CD4-positive, alpha-beta T cell (primary cell): ENCODE measurements at regions not wholly inside any gene's neighbourhood (a gene's known extent, or its start where the extent isn't known, plus 50 kb on each side); places are given as distances from the start of the nearest gene placed in this dataset.

Experiments
- ATAC-seq: fragments of 200-7000 bp; cut with Tn5 transposase; one replicate; pipeline ENCODE4 v1.10.0; 2022; ENCODE audit warnings: mild to moderate bottlenecking; ENCODE audit not compliant: poor library complexity
- CTCF ChIA-PET: fragments of 350-600 bp; sonication (Branson Sonifier 250); formaldehyde crosslinking; loops from one replicate; lab custom pipeline; 2021; ENCODE audit warnings: antibody characterized with exemption, inconsistent platforms; lab: Charles Lee
- POLR2A ChIA-PET: fragments of 350-600 bp; sonication (Branson Sonifier 250); formaldehyde crosslinking; loops from one replicate; lab custom pipeline; 2021; ENCODE audit warnings: antibody characterized with exemption, inconsistent platforms; lab: Charles Lee
- DNase-seq, 14 experiments: peaks; one replicate each; pipeline ENCODE4 v3.0.0-alpha.2; 2013 to 2020; ENCODE audit warnings: mixed read lengths in 2 of 14
- H3K27ac ChIP-seq, 2 donors: one replicate each; pipeline versions ENCODE4 v1.5.1 to v1.7.0; 2013; ENCODE audit warnings: low read length in 2 of 2, low read depth in 1 of 2, mild to moderate bottlenecking in 1 of 2
- H3K27me3 ChIP-seq, 2 experiments: 1 replicate in 1 of 2; 2 replicates in 1 of 2; pipeline versions ENCODE4 v1.6.1 to v1.7.0; 2013; ENCODE audit warnings: low read length in 2 of 2, control low read depth in 1 of 2, mild to moderate bottlenecking in 1 of 2, moderate library complexity in 1 of 2; ENCODE audit not compliant: insufficient read depth in 2 of 2, control insufficient read depth in 1 of 2
- H3K36me3 ChIP-seq: one replicate; pipeline ENCODE4 v1.6.1; 2013; ENCODE audit warnings: low read length, control low read depth; ENCODE audit not compliant: insufficient read depth
- H3K4me1 ChIP-seq: one replicate; pipeline ENCODE4 v1.6.1; 2013; ENCODE audit warnings: low read length, control low read depth; ENCODE audit not compliant: insufficient read depth
- H3K4me3 ChIP-seq: one replicate; pipeline ENCODE4 v1.5.1; 2013; ENCODE audit warnings: mild to moderate bottlenecking, low read length, moderate library complexity
- H3K9me3 ChIP-seq, 2 experiments: 1 replicate in 1 of 2; 2 replicates in 1 of 2; pipeline versions ENCODE4 v1.6.1 to v1.7.0; 2013; ENCODE audit warnings: low read length in 2 of 2, mild to moderate bottlenecking in 2 of 2, control low read depth in 1 of 2, moderate library complexity in 1 of 2; ENCODE audit not compliant: control insufficient read depth in 1 of 2, insufficient read depth in 1 of 2
- H3K27ac Mint-ChIP-seq: one replicate; pipeline ENCODE4 v1.8.0; 2020; ENCODE audit warnings: mixed read lengths
- H3K27me3 Mint-ChIP-seq: one replicate; pipeline ENCODE4 v1.8.0; 2021; ENCODE audit warnings: mixed read lengths
- H3K36me3 Mint-ChIP-seq: one replicate; pipeline ENCODE4 v1.8.0; 2021; ENCODE audit warnings: low read depth, mixed read lengths
- H3K4me1 Mint-ChIP-seq: one replicate; pipeline ENCODE4 v1.8.0; 2021; ENCODE audit warnings: low read depth, mixed read lengths
- H3K4me3 Mint-ChIP-seq: one replicate; pipeline ENCODE4 v1.8.0; 2020; ENCODE audit warnings: mild to moderate bottlenecking, mixed read lengths
- H3K9me3 Mint-ChIP-seq: one replicate; pipeline ENCODE4 v1.8.0; 2020; ENCODE audit warnings: mixed read lengths
- CTCF ChIP-seq: fragments of 200-600 bp; IDR thresholded peaks from one replicate; pipeline ENCODE4 v1.8.0; 2022; ENCODE audit warnings: antibody characterized with exemption, mild to moderate bottlenecking
- intact Hi-C, 2 experiments: fragments of 100-400 bp; cut with DNase I in 1 of 2; cut with micrococcal nuclease in 1 of 2; formaldehyde crosslinking; loops; one replicate each; pipeline versions ENCODE4 v1.15.1 to v1.9.0; 2023 to 2025; cut with DNase I, micrococcal nuclease

- no peak for TF ChIP-seq CTCF
- Mint-ChIP-seq H3K27me3 (no peaks in the 10 kb centered on the region), H3K4me1 (no peaks in the 10 kb centered on the region), H3K4me3 (no peak overlapping the region), H3K9me3 (no peaks in the 10 kb centered on the region), H3K27ac (no peak overlapping the region), H3K36me3 (no peaks in the 10 kb centered on the region)
- no peaks in the 10 kb centered on the region for H3K27me3 ChIP-seq
- DNase-seq, result no peak
- H3K4me3 ChIP-seq, result no peak overlapping the region
- no peak for ATAC-seq
- H3K4me1 ChIP-seq, result no peaks in the 10 kb centered on the region
- ChIA-PET POLR2A (no interaction called here), CTCF (no interaction called here)
- H3K36me3 ChIP-seq, result no peaks in the 10 kb centered on the region
- intact Hi-C loops, result no loop called here
- H3K27ac ChIP-seq, result no peak overlapping the region
- no peaks in the 10 kb centered on the region for H3K9me3 ChIP-seq
Observed at GRCh38 chr21:23531444-23531843, 2075.8 kb downstream of the MRPL39 start.

DNA sequence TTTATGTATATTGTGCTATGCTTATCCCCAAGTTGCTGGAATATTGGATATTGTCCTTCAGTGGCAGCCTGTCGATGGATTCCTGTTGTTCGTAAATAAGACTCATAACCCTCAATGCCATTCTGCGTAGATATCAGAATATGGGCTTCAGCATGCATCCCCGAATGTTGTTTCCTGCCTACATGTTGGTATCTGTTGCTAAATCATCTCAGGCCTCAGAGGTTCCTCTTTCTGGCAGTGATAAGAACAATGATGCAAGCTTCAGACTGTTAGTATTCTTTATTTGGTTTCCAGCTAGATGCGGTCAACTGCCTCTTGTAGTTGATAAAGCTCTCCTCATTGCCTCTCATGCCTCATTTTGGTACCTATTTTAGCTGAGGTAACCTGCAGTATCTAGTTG lies 2082.6 kb downstream of the MRPL39 start:
- ATAC-seq (no peak), DNase-seq (no peak)
- no peak overlapping the region for H3K4me3 ChIP-seq
- H3K27ac ChIP-seq, result no peak overlapping the region
- intact Hi-C loops, result no loop called here
- TF ChIP-seq CTCF, result no peak
- no peaks in the 10 kb centered on the region for H3K9me3 ChIP-seq
- no peaks in the 10 kb centered on the region for H3K36me3 ChIP-seq
- Mint-ChIP-seq H3K4me3 (no peak overlapping the region), H3K36me3 (no peaks in the 10 kb centered on the region), H3K4me1 (no peaks in the 10 kb centered on the region), H3K27ac (no peak overlapping the region), H3K9me3 (no peaks in the 10 kb centered on the region), H3K27me3 (no peaks in the 10 kb centered on the region)
- H3K27me3 ChIP-seq, result no peaks in the 10 kb centered on the region
- no peaks in the 10 kb centered on the region for H3K4me1 ChIP-seq
- POLR2A ChIA-PET, result no interaction called here
- CTCF ChIA-PET, result no interaction called here

DNA sequence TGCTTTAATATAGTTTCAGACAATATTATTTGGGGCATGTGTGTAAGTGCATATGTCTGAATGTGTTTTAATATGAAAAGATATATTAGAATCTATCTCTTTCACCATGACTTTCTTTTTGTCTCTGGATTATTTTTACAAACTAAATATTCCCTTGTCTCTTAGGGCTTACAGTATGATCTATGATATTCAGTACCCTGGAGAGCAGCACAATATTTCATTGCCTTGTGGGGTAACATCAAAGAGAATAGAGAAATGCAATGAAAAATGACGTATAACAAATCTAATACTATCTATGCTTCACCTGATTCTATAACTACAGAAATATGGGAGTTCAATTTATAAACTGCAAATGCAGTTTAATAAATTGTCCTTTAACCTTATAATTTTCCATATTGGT lies 2084.5 kb downstream of the MRPL39 start:
- Mint-ChIP-seq H3K27ac (no peak overlapping the region), H3K4me1 (no peaks in the 10 kb centered on the region), H3K27me3 (no peaks in the 10 kb centered on the region), H3K36me3 (no peaks in the 10 kb centered on the region), H3K4me3 (no peak overlapping the region), H3K9me3 (no peaks in the 10 kb centered on the region)
- ChIA-PET POLR2A (no interaction called here), CTCF (no interaction called here)
- intact Hi-C loops, result no loop called here
- Histone ChIP-seq H3K27me3 (no peaks in the 10 kb centered on the region), H3K9me3 (no peaks in the 10 kb centered on the region), H3K4me1 (no peaks in the 10 kb centered on the region), H3K27ac (no peak overlapping the region), H3K4me3 (no peak overlapping the region), H3K36me3 (no peaks in the 10 kb centered on the region)
- DNase-seq (no peak), ATAC-seq (no peak)
- TF ChIP-seq CTCF, result no peak
